ENCODE measurements at regions not wholly inside any gene's neighbourhood (a gene's known extent, or its start where the extent isn't known, plus 50 kb on each side); places are given as distances from the start of the nearest gene placed in this dataset.

DNA sequence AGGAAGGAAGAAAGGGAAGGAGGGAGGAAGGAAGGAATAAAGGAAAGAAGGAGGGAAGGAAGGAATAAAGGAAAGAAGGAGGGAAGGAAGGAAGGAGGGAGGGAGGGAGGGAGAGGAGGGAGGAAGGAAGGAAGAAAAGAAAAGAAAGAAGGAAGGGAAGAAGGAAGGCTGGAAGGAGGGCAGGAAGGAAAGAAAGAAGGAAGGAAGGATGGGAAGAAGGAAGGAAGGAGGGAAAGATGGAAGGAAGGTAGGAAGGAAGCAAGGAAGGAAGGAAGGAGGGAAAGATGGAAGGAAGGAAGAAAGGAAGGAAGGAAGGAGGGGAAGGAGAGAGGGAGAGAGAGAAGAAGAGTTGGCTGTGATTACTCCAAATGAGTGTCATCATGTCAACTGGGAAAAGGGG, 190.6 kb downstream of the ACKR3 start:
- H3K27ac ChIP-seq (ENCODE audit: low read depth, low read length), result no peak overlapping the region
- H3K4me1 ChIP-seq (ENCODE audit: control insufficient read depth, insufficient read depth, low read length, unreplicated experiment), result no peaks in the 10 kb centered on the region
- no peaks in the 10 kb centered on the region for H3K27me3 ChIP-seq (ENCODE audit: insufficient read depth, low read length)

DNA sequence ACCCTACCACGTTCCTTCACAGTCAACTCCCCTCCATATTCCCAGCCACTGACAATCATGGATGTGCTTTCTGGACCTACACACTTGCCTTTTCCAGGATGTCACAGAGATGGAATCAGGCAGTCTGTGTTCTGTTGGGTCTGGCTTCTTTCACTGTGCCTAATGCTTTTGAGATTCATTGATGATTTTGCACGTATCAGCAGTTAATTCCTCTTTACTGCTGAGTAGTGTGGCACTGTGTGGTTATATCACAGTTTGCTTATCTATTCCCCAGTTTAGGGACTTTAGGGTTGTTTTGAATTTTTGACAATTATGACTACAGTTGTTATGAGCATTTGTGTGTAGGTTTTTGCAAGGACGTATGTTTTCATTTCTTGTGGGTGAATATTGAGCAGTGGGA, 191.7 kb downstream of the ACKR3 start:
- Histone ChIP-seq H2AFZ (ENCODE audit: low read length, unreplicated experiment) (no peak overlapping the region), H3K4me3 (ENCODE audit: low read depth, low read length) (no peak overlapping the region), H3K27ac (ENCODE audit: low read depth, low read length) (no peak overlapping the region), H3K36me3 (ENCODE audit: insufficient read depth, low read length) (no peaks in the 10 kb centered on the region), H3K27me3 (ENCODE audit: insufficient read depth, low read length) (no peaks in the 10 kb centered on the region), H3K4me1 (ENCODE audit: control insufficient read depth, insufficient read depth, low read length, unreplicated experiment) (no peaks in the 10 kb centered on the region), H3K79me2 (ENCODE audit: control insufficient read depth, insufficient read depth, low read length, unreplicated experiment) (no peaks in the 10 kb centered on the region)

More for the DNA sequence above, 190.6 kb downstream of the ACKR3 start:
- Histone ChIP-seq H3K4me3 (ENCODE audit: low read depth, low read length) (no peak overlapping the region), H3K36me3 (ENCODE audit: insufficient read depth, low read length) (no peaks in the 10 kb centered on the region), H2AFZ (ENCODE audit: low read length, unreplicated experiment) (no peak overlapping the region), H3K79me2 (ENCODE audit: control insufficient read depth, insufficient read depth, low read length, unreplicated experiment) (no peaks in the 10 kb centered on the region)

DNA sequence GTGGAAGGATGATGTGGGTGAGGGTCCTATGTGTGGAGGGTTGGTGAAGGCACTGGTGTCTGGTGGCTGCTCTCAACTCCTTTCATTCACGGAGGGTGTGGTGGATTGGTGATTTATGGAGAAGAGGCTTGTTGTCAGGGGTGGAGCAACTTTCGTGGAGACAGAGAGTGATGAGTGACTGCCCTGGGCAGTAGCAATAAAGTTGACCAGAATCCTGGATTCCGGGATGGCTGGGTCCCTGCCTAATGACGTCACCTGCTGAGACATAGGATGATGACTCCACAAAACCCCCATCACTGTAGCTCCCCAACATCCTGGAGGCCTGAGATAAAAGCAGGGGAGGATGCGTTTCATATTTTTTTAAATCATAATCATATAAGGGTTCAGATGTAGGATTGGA, 193.0 kb downstream of the ACKR3 start:
- Histone ChIP-seq H3K4me1 (ENCODE audit: control insufficient read depth, insufficient read depth, low read length, unreplicated experiment) (no peaks in the 10 kb centered on the region), H3K27me3 (ENCODE audit: insufficient read depth, low read length) (no peaks in the 10 kb centered on the region), H3K36me3 (ENCODE audit: insufficient read depth, low read length) (no peaks in the 10 kb centered on the region), H3K27ac (ENCODE audit: low read depth, low read length) (no peak overlapping the region), H2AFZ (ENCODE audit: low read length, unreplicated experiment) (no peak overlapping the region), H3K79me2 (ENCODE audit: control insufficient read depth, insufficient read depth, low read length, unreplicated experiment) (no peaks in the 10 kb centered on the region), H3K4me3 (ENCODE audit: low read depth, low read length) (no peak overlapping the region)

DNA sequence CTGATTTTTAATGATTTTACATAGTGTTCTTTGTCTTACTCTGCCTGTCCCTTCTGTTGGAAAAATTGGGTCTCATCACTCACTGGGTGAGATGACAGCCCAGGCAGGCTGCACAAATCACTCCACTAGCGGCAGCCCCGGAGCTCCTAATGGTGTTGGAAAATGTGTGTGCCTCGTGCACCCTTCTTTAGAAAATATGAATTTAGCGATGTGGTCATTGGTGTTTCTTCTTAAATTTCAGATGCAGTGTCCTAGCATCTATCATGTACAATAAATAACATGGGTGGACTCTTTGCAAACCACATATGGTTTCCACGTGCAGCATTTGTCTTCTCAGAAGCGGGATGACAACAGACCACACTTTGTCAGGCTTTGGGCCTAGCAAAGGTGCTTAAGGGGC, 194.2 kb downstream of the ACKR3 start:
- Histone ChIP-seq H3K27me3 (ENCODE audit: insufficient read depth, low read length) (no peaks in the 10 kb centered on the region), H3K79me2 (ENCODE audit: control insufficient read depth, insufficient read depth, low read length, unreplicated experiment) (no peaks in the 10 kb centered on the region), H3K4me1 (ENCODE audit: control insufficient read depth, insufficient read depth, low read length, unreplicated experiment) (peaks cover 10% of the 10 kb centered on the region), H2AFZ (ENCODE audit: low read length, unreplicated experiment) (no peak overlapping the region), H3K36me3 (ENCODE audit: insufficient read depth, low read length) (no peaks in the 10 kb centered on the region), H3K27ac (ENCODE audit: low read depth, low read length) (no peak overlapping the region), H3K4me3 (ENCODE audit: low read depth, low read length) (no peak overlapping the region)

DNA sequence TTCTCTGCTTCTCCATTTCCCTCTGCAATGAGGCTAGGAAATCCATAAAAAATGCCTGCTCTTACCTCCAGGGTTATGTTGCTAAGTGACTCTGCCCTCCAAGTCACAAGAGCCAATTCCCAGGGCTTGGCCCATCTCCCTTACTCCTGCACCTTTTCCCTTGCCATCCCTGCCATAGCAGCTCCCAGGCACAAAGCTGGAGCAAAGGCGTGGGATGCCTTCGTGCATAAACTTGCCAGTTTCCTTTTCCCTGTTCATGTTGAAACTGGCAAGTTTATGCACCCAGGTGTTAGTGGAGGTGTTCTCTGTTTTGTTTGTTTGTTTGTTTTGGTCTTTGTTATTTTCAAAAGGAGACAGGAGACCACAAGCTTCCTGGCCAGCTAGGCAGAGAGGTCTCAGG, 195.1 kb downstream of the ACKR3 start:
- no peak overlapping the region for H3K27ac ChIP-seq (ENCODE audit: low read depth, low read length)

DNA sequence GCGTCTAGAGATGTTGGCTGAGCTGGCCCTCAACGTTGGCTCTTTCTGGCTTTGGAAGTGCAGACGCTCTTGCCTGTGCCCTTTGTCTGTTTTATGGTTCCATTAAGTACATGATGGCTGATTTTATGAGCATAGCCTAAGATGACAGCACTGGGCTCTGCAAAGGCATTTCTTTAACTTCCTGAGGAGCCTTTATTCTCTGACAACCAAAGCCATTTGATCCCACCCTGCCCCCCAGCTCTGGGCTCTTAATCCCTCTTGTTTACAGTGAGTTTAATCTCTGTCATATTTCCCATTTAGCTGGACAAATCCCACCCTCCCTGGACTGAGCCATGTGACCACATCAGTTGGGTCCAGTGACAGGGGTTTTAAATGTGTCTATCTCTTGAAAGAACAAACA, 195.9 kb downstream of the ACKR3 start:
- no peak overlapping the region for H3K4me3 ChIP-seq (ENCODE audit: low read depth, low read length)
- no peaks in the 10 kb centered on the region for H3K27me3 ChIP-seq (ENCODE audit: insufficient read depth, low read length)
- H3K79me2 ChIP-seq (ENCODE audit: control insufficient read depth, insufficient read depth, low read length, unreplicated experiment), result no peaks in the 10 kb centered on the region
- no peak overlapping the region for H3K27ac ChIP-seq (ENCODE audit: low read depth, low read length)
- H3K36me3 ChIP-seq (ENCODE audit: insufficient read depth, low read length), result no peaks in the 10 kb centered on the region
- no peak overlapping the region for H2AFZ ChIP-seq (ENCODE audit: low read length, unreplicated experiment)
- peaks cover 24% of the 10 kb centered on the region for H3K4me1 ChIP-seq (ENCODE audit: control insufficient read depth, insufficient read depth, low read length, unreplicated experiment)

More for the DNA sequence above, 195.1 kb downstream of the ACKR3 start:
- Histone ChIP-seq H2AFZ (ENCODE audit: low read length, unreplicated experiment) (no peak overlapping the region), H3K27me3 (ENCODE audit: insufficient read depth, low read length) (no peaks in the 10 kb centered on the region), H3K79me2 (ENCODE audit: control insufficient read depth, insufficient read depth, low read length, unreplicated experiment) (no peaks in the 10 kb centered on the region), H3K4me3 (ENCODE audit: low read depth, low read length) (no peak overlapping the region), H3K4me1 (ENCODE audit: control insufficient read depth, insufficient read depth, low read length, unreplicated experiment) (peaks cover 19% of the 10 kb centered on the region), H3K36me3 (ENCODE audit: insufficient read depth, low read length) (no peaks in the 10 kb centered on the region)

DNA sequence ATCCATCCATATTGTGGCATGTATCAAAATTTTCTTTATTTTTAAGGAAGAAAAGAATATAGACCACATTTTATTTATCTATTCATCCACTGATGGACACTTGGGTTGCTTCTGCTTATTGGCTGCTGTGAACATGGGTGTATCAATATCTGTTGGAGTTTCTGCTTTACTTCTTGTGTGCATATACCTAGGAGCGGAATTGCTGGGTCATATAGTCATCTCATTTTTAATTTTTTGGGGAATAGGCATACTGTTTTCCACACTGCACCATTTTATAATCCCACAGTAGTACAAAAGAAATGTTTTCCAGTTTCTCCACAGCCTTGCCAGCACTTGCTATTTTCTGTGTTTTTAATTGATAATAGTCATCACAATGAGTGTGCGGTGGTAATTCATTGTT, 197.2 kb downstream of the ACKR3 start:
- no peak overlapping the region for H3K27ac ChIP-seq (ENCODE audit: low read depth, low read length)
- peaks cover 31% of the 10 kb centered on the region for H3K4me1 ChIP-seq (ENCODE audit: control insufficient read depth, insufficient read depth, low read length, unreplicated experiment)
- H3K36me3 ChIP-seq (ENCODE audit: insufficient read depth, low read length), result no peaks in the 10 kb centered on the region
- no peak overlapping the region for H3K4me3 ChIP-seq (ENCODE audit: low read depth, low read length)
- no peaks in the 10 kb centered on the region for H3K27me3 ChIP-seq (ENCODE audit: insufficient read depth, low read length)
- H2AFZ ChIP-seq (ENCODE audit: low read length, unreplicated experiment), result no peak overlapping the region
- no peaks in the 10 kb centered on the region for H3K79me2 ChIP-seq (ENCODE audit: control insufficient read depth, insufficient read depth, low read length, unreplicated experiment)

DNA sequence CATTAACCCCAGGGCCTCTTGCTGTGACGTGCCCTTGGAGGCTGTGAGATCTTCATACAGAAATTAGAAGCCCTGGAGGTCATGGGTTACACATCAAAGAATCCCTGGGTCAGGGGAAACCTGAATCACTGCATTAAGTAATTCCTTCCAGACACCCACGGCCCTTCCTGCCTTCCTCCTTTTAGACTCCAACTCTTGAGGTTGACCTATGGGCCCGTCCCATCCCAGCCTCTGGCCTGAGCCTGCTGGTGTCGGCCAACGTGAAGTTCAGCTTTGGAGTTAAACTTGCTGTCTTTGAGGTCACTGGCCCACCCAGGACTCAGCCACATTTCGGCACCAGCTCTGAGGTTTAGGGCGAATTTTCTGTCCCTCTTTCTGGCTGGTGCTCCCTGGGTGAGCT, 198.3 kb downstream of the ACKR3 start:
- H3K27ac ChIP-seq (ENCODE audit: low read depth, low read length), result peak overlapping the region; percentile 88; the same call in 1 of the 2 replicates
- H2AFZ ChIP-seq (ENCODE audit: low read length, unreplicated experiment), result no peak overlapping the region

DNA sequence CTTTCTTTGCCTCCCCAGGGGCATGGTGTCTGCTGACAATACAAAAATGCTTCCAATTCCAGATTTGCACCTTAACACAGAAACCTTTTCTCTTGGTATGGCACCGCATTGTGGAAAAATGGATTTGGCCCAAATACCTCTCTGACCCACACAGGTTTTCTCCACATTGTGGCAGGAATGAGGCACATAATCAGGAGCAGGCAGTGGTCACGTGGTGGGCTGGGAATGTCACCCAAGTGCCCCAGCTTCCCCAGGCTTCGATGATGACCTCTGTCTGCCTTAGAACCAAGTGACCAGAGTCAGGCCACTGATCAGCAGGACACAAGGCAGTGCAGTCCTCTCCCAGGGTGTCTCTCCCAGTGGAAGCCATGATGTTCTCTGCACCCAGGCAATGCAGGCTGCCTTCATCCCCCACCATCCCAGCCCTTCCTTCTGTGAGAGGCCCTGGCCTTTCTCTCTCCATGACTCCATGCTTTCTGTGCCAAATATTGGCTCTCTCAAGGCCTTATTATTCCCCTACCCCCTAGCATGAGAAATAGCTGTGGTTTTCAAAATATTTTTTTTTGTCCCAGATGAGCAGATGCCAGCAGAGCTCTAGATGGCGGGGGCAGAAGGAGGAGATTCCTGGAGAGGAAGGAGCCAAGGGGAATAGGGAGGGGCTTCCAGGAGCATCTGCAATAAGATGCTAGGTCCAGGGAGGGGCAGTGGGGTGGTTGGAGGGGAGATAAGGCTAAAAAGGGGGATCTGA, 198.9 kb downstream of the ACKR3 start:
- Histone ChIP-seq H3K27ac (ENCODE audit: low read depth, low read length) (peak overlapping the region; percentile 88), H3K27me3 (ENCODE audit: insufficient read depth, low read length) (no peaks in the 10 kb centered on the region), H3K79me2 (ENCODE audit: control insufficient read depth, insufficient read depth, low read length, unreplicated experiment) (no peaks in the 10 kb centered on the region), H3K36me3 (ENCODE audit: insufficient read depth, low read length) (no peaks in the 10 kb centered on the region), H2AFZ (ENCODE audit: low read length, unreplicated experiment) (no peak overlapping the region), H3K4me1 (ENCODE audit: control insufficient read depth, insufficient read depth, low read length, unreplicated experiment) (peaks cover 31% of the 10 kb centered on the region), H3K4me3 (ENCODE audit: low read depth, low read length) (no peak overlapping the region)

More for the DNA sequence above, 198.3 kb downstream of the ACKR3 start:
- Histone ChIP-seq H3K36me3 (ENCODE audit: insufficient read depth, low read length) (no peaks in the 10 kb centered on the region), H3K79me2 (ENCODE audit: control insufficient read depth, insufficient read depth, low read length, unreplicated experiment) (no peaks in the 10 kb centered on the region), H3K4me3 (ENCODE audit: low read depth, low read length) (no peak overlapping the region), H3K4me1 (ENCODE audit: control insufficient read depth, insufficient read depth, low read length, unreplicated experiment) (peaks cover 31% of the 10 kb centered on the region), H3K27me3 (ENCODE audit: insufficient read depth, low read length) (no peaks in the 10 kb centered on the region)

DNA sequence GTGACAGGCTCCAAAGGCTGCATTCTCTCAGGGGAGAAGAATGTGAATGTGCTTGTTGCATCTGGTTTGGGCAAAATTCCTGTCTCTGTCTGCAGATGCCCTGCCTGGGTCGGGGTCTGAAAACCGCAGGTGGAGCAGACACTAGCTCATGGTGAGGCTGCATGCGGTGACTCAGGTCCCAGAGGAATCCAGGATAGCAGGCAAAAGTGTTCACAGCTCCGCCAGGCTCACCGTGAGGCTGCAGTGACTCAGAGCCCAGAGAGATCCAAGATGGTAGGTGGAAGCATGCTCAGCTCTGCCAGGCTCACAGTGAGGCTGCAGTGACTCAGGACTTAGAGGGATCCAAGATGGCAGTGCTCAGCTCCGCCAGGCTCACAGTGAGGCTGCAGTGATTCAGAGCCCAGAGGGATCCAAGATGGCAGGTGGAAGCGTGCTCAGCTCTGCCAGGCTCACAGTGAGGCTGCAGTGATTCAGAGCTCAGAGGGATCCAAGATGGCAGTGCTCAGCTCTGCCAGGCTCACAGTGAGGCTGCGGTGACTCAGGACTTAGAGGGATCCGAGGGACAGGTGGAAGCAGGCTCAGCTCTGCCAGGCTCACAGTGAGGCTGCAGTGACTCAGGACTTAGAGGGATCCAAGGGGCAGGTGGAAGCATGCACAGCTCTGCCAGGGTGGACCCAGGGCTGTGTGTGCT, 200.5 kb downstream of the ACKR3 start:
- H3K36me3 ChIP-seq (ENCODE audit: insufficient read depth, low read length), result no peaks in the 10 kb centered on the region
- peak overlapping the region; percentile 88 for H3K27ac ChIP-seq (ENCODE audit: low read depth, low read length)
- H3K4me3 ChIP-seq (ENCODE audit: low read depth, low read length), result peak overlapping the region; percentile 16; the same call in 1 of the 2 replicates
- H3K79me2 ChIP-seq (ENCODE audit: control insufficient read depth, insufficient read depth, low read length, unreplicated experiment), result no peaks in the 10 kb centered on the region
- no peak overlapping the region for H2AFZ ChIP-seq (ENCODE audit: low read length, unreplicated experiment)
- peaks cover 31% of the 10 kb centered on the region for H3K4me1 ChIP-seq (ENCODE audit: control insufficient read depth, insufficient read depth, low read length, unreplicated experiment)
- H3K27me3 ChIP-seq (ENCODE audit: insufficient read depth, low read length), result no peaks in the 10 kb centered on the region
